ENCODE measurements at regions not wholly inside any gene's neighbourhood (a gene's known extent, or its start where the extent isn't known, plus 50 kb on each side); places are given as distances from the start of the nearest gene placed in this dataset.

DNA sequence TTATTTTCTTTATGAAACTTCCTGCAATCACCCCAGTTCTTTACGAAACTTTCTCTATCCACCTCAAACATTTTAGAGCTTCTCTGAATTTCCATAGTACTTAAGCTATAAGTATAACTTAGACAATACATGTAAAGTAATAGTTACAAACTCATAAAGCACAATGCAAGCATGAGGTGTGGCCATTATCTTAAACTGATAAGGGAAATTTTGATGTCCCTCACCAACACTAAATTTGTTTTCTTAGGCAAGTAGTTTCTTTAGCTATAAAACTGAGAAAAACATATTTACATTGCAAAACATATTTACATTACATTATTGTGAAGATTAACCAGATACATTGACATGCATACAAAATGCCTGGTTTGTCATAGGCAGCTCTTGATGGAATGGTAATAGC, 146.4 kb upstream of the ATP1B1 start:
- no peaks in the 10 kb centered on the region for H3K27me3 ChIP-seq (ENCODE audit: control insufficient read depth, insufficient read depth, low read length)
- no peaks in the 10 kb centered on the region for H3K36me3 ChIP-seq (ENCODE audit: control insufficient read depth, insufficient read depth, low read length)
- no peak for DNase-seq (ENCODE audit: low read depth)
- H3K4me3 ChIP-seq (ENCODE audit: low read depth, low read length) = no peak overlapping the region
- TF ChIP-seq, protein P1, sequence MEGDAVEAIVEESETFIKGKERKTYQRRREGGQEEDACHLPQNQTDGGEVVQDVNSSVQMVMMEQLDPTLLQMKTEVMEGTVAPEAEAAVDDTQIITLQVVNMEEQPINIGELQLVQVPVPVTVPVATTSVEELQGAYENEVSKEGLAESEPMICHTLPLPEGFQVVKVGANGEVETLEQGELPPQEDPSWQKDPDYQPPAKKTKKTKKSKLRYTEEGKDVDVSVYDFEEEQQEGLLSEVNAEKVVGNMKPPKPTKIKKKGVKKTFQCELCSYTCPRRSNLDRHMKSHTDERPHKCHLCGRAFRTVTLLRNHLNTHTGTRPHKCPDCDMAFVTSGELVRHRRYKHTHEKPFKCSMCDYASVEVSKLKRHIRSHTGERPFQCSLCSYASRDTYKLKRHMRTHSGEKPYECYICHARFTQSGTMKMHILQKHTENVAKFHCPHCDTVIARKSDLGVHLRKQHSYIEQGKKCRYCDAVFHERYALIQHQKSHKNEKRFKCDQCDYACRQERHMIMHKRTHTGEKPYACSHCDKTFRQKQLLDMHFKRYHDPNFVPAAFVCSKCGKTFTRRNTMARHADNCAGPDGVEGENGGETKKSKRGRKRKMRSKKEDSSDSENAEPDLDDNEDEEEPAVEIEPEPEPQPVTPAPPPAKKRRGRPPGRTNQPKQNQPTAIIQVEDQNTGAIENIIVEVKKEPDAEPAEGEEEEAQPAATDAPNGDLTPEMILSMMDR (IDR thresholded peaks at IDR 0.05; ENCODE audit: insufficient read depth, low read length, poor library complexity, severe bottlenecking) = no peak

DNA sequence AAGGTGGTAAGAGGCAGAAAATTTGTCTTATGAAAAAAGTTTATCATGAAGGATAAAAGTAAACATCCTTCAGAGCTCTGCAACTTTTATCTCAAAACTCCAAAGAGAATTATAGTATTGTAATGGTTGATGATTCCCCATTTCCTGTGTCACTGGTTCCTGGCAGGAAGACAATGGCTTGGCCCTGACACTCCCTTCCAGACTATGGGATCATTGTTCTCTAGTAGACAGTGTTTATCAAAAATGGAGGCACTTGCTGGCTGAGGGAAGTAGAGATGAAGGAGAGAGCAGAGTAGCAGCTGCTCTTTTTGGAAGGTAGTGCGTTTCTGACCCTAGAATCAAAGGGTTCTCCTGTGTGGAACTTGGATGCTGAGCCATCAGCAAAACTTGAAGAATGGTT, 145.9 kb upstream of the ATP1B1 start:
- no peak overlapping the region for H3K4me3 ChIP-seq (ENCODE audit: low read depth, low read length)
- no peaks in the 10 kb centered on the region for H3K27me3 ChIP-seq (ENCODE audit: control insufficient read depth, insufficient read depth, low read length)
- DNase-seq (ENCODE audit: low read depth) = no peak
- no peaks in the 10 kb centered on the region for H3K36me3 ChIP-seq (ENCODE audit: control insufficient read depth, insufficient read depth, low read length)
- TF ChIP-seq, protein P1 (IDR thresholded peaks at IDR 0.05; ENCODE audit: insufficient read depth, low read length, poor library complexity, severe bottlenecking) = no peak

DNA sequence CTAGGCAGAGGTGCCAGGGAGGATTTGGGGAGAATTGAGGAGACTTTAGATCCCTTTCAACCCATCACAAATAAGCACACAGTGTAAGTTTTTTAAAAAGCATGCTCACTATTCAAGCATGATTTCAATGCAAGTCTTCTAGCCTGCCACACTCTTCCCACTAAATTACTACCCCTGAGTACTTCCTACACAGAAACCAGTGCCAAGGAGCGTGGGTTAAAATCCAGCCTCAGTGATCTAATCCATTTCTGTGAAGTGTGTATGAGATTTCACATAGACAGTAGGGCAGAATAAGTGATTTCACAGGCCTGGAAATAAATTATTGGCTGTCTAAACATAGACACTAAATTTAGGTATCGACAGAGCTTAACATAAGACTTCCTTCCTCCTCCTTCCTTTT, 142.9 kb upstream of the ATP1B1 start:
- DNase-seq (ENCODE audit: low read depth) = no peak
- H3K4me3 ChIP-seq (ENCODE audit: low read depth, low read length) = no peak overlapping the region
- TF ChIP-seq, protein P1 (IDR thresholded peaks at IDR 0.05; ENCODE audit: insufficient read depth, low read length, poor library complexity, severe bottlenecking) = no peak
- no peaks in the 10 kb centered on the region for H3K27me3 ChIP-seq (ENCODE audit: control insufficient read depth, insufficient read depth, low read length)
- no peaks in the 10 kb centered on the region for H3K36me3 ChIP-seq (ENCODE audit: control insufficient read depth, insufficient read depth, low read length)

DNA sequence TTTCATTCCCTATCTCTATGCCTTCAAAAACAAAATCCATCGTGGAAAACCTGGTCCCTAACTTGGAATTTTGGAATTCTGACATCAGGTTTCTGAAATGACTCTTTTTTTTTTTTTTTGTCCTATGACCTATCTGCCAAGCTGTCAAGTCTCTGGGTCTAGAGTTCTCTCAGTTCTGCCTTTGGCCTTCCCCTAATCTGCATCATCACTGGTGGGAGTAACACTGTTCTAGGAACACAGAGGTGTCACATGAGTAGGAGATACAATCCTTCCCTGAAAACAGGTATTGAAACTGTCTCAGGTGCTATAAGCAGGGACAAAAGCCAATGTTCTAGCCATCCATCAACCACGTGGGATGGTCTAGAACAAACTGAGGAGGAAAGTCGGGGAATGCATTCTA, 142.0 kb upstream of the ATP1B1 start:
- no peak overlapping the region for H3K4me3 ChIP-seq (ENCODE audit: low read depth, low read length)
- no peaks in the 10 kb centered on the region for H3K36me3 ChIP-seq (ENCODE audit: control insufficient read depth, insufficient read depth, low read length)
- TF ChIP-seq, protein P1 (IDR thresholded peaks at IDR 0.05; ENCODE audit: insufficient read depth, low read length, poor library complexity, severe bottlenecking) = no peak
- H3K27me3 ChIP-seq (ENCODE audit: control insufficient read depth, insufficient read depth, low read length) = no peaks in the 10 kb centered on the region
- DNase-seq (ENCODE audit: low read depth) = no peak

DNA sequence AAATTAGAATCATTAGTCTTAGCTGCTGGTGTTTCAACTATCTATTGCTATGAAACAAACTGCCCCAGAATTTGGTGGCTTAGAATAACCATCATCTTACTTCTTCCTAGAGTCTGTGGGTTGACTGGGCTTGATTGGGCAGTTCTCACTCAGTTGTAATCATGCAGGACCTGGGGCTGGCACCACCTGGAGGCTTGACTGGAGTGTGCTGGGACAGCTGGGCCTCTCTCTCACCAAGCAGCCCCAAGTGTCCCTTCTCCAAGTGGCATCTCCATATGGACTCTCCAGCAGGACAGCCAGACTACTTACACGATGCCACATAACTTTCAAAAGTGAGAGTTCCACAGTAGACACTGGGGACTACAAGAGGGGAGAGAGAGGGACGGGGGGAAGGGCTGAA, 140.3 kb upstream of the ATP1B1 start:
- TF ChIP-seq, protein P1 (IDR thresholded peaks at IDR 0.05; ENCODE audit: insufficient read depth, low read length, poor library complexity, severe bottlenecking) = no peak
- H3K27me3 ChIP-seq (ENCODE audit: control insufficient read depth, insufficient read depth, low read length) = no peaks in the 10 kb centered on the region
- no peak overlapping the region for H3K4me3 ChIP-seq (ENCODE audit: low read depth, low read length)
- no peaks in the 10 kb centered on the region for H3K36me3 ChIP-seq (ENCODE audit: control insufficient read depth, insufficient read depth, low read length)
- DNase-seq (ENCODE audit: low read depth) = no peak

DNA sequence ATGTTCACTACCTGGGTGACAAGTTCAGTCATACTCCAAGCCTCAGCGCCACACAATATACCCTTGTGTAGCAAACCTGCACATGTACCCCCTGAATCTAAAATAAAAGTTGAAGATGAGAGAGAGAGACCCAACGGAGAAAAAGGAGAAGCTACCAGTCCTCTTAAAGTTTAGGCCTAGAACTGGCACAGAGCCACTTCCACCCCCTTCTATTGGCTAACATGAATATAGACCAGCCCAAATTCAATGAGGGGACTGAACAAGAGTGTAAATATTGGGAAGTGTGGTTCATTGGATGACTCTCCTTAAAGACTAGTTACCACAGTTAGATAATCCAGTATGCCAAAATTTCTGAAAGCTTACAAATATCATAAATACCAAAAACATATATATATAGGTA, 139.9 kb upstream of the ATP1B1 start:
- H3K27me3 ChIP-seq (ENCODE audit: control insufficient read depth, insufficient read depth, low read length) = no peaks in the 10 kb centered on the region
- no peak for DNase-seq (ENCODE audit: low read depth)
- TF ChIP-seq, protein P1 (IDR thresholded peaks at IDR 0.05; ENCODE audit: insufficient read depth, low read length, poor library complexity, severe bottlenecking) = no peak
- H3K4me3 ChIP-seq (ENCODE audit: low read depth, low read length) = no peak overlapping the region
- H3K36me3 ChIP-seq (ENCODE audit: control insufficient read depth, insufficient read depth, low read length) = no peaks in the 10 kb centered on the region
